HepG2 (cell line): ENCODE measurements at regions not wholly inside any gene's neighbourhood (a gene's known extent, or its start where the extent isn't known, plus 50 kb on each side); places are given as distances from the start of the nearest gene placed in this dataset.

Source experiments
- ATAC-seq: fragments of 200-7000 bp; cut with Tn5 transposase; 3 replicates; pipeline ENCODE4 v1.9.1; 2020; ENCODE audit warnings: mild to moderate bottlenecking, moderate library complexity
- BruUV-seq: library from RNA; stranded (reverse); fragments of 400-500 nt; replicated peaks from 2 replicates; lab custom pipeline; 2021; lab: Mats Ljungman, UMichigan
- CTCF ChIA-PET: fragments of 300-600 bp; formaldehyde crosslinking; extraction: SDS; loops from one replicate; lab custom pipeline; 2021; ENCODE audit warnings: low total read pairs, inconsistent platforms, low intra/inter-chr PET ratio; lab: Yijun Ruan, JAX
- POLR2A ChIA-PET: fragments of 350-600 bp; sonication (Branson Sonifier 250); formaldehyde crosslinking; loops from one replicate; lab custom pipeline; 2020; ENCODE audit warnings: antibody characterized with exemption, inconsistent platforms; lab: Yijun Ruan, JAX
- DNase-seq: peaks from one replicate; pipeline ENCODE4 v3.0.0-alpha.2; 2015; ENCODE audit warnings: low spot score
- FAIRE-seq: peaks from 3 replicates; lab custom pipeline; 2011; peaks lifted over from hg19 to GRCh38; lab: Jason Lieb, UNC
- H2AFZ ChIP-seq: one replicate; pipeline ENCODE4 v1.6.1; 2011; ENCODE audit warnings: low read length, inconsistent platforms
- H3K27ac ChIP-seq: fragments of 300-600 bp; 3 replicates; pipeline ENCODE4 v1.8.0; 2011; ENCODE audit warnings: mixed run types, mild to moderate bottlenecking, mixed read lengths, low read length, inconsistent platforms; ENCODE audit not compliant: insufficient read depth; ENCODE audit errors: extremely low read length
- H3K27me3 ChIP-seq, 2 experiments: fragments of 200-600 bp in 1 of 2; 2 replicates in 1 of 2; 3 replicates in 1 of 2; pipeline versions ENCODE4 v1.6.0 to v1.8.0; 2011; ENCODE audit warnings: low read length in 2 of 2, mild to moderate bottlenecking in 2 of 2, moderate library complexity in 2 of 2, inconsistent platforms in 1 of 2; ENCODE audit not compliant: insufficient read depth in 2 of 2, control insufficient read depth in 1 of 2
- H3K36me3 ChIP-seq, 2 experiments: fragments of 200-600 bp in 1 of 2; replicated peaks in 1 of 2; 2 replicates in 1 of 2; 3 replicates in 1 of 2; pipeline versions ENCODE4 v1.5.1 to v1.8.0; 2011; ENCODE audit warnings: low read length in 2 of 2, inconsistent platforms in 1 of 2; ENCODE audit not compliant: insufficient read depth in 2 of 2, control insufficient read depth in 1 of 2
- H3K4me1 ChIP-seq: 2 replicates; pipeline ENCODE4 v1.5.1; 2012; ENCODE audit warnings: low read length, inconsistent platforms; ENCODE audit not compliant: insufficient read depth
- H3K4me2 ChIP-seq: 2 replicates; pipeline ENCODE4 v1.6.0; 2011; ENCODE audit warnings: low read depth, low read length, inconsistent platforms
- H3K4me3 ChIP-seq, 3 experiments: fragments of 200-600 bp in 1 of 3; sonication (generic), shearing (Covaris generic) in 1 of 3; replicated peaks in 1 of 3; 2 replicates each; pipeline ENCODE4 v1.5.1; 2011 to 2016; ENCODE audit warnings: low read length in 3 of 3, inconsistent platforms in 2 of 3, low read depth in 2 of 3, mild to moderate bottlenecking in 2 of 3, control low read depth in 1 of 3, mixed read lengths in 1 of 3; ENCODE audit not compliant: insufficient read depth in 1 of 3
- H3K79me2 ChIP-seq: one replicate; pipeline ENCODE4 v1.6.1; 2011; ENCODE audit warnings: low read length, inconsistent platforms; ENCODE audit not compliant: insufficient read depth
- H3K9ac ChIP-seq: 2 replicates; pipeline ENCODE4 v1.6.0; 2011; ENCODE audit warnings: mild to moderate bottlenecking, low read depth, low read length, inconsistent platforms; ENCODE audit not compliant: insufficient read depth
- H3K9me3 ChIP-seq: 2 replicates; pipeline ENCODE4 v1.5.1; 2012; ENCODE audit warnings: mild to moderate bottlenecking, low read length
- H4K20me1 ChIP-seq: 2 replicates; pipeline ENCODE4 v1.6.0; 2011; ENCODE audit warnings: inconsistent platforms, mild to moderate bottlenecking, low read length, moderate library complexity; ENCODE audit not compliant: insufficient read depth
- BRCA1 ChIP-seq: sonication (generic); formaldehyde crosslinking; IDR thresholded peaks from 2 replicates; pipeline ENCODE4 v1.4.0; 2020; ENCODE audit warnings: missing genetic modification reagents
- HNRNPUL1 ChIP-seq: fragments of 200-400 bp; formaldehyde crosslinking; IDR thresholded peaks from 2 replicates; pipeline ENCODE4 v1.6.1; 2017; ENCODE audit warnings: low read depth, mild to moderate bottlenecking, low read length, moderate library complexity
- SAP130 ChIP-seq: IDR thresholded peaks from 2 replicates; pipeline ENCODE4 v1.6.1; 2016; ENCODE audit warnings: low read depth
- ZC3H13 ChIP-seq: sonication (generic); formaldehyde crosslinking; IDR thresholded peaks from 2 replicates; pipeline ENCODE4 v1.8.1; 2023; ENCODE audit warnings: mild to moderate bottlenecking, missing genetic modification reagents, moderate library complexity
- ZNF501 ChIP-seq: sonication (generic); formaldehyde crosslinking; IDR thresholded peaks from 2 replicates; pipeline ENCODE4 v1.5.1; 2020; ENCODE audit warnings: mild to moderate bottlenecking, moderate library complexity, missing genetic modification reagents
- ZNF713 ChIP-seq: sonication (generic); formaldehyde crosslinking; IDR thresholded peaks from 2 replicates; pipeline ENCODE4 v1.4.0; 2020; ENCODE audit warnings: mild to moderate bottlenecking, missing genetic modification reagents
- WGBS: methylation state at CpG from one replicate; pipeline ENCODE4 v1.1.6; 2017; ENCODE audit warnings: low lambda C conversion rate; 5-methylcytosine and 5-hydroxymethylcytosine counted together
- in situ Hi-C: cut with HindIII; loops from 2 replicates; pipeline ENCODE4 v1.10.0; 2017; ENCODE audit warnings: low pct_unique_long_range_greater_than_20kb; ENCODE audit not compliant: extremely low pct_ligation_motif_present
- intact Hi-C: fragments of 100-400 bp; cut with micrococcal nuclease; formaldehyde crosslinking; loops from one replicate; pipeline ENCODE4 v1.10.0; 2022; ENCODE audit not compliant: unreplicated experiment

DNA sequence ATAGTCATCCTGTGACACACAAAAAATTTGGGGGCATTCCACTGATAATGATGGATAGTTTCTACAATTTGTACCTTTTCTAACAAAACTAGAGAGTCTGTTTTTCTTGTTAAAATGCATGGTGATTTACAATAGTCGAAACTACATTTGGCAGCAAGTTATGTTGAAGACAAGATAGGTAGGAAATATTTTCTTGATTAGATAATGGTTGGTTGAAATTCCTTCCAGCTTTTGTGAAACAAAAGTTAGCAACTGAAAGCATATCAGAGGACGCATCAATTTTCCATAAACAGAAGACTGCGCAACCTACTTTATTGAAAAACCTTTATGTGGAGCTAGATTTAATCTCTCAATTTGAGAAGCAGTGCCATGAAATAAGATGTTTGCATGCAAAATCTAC is 155.8 kb upstream of the GLI3 start:
- ChIA-PET CTCF (no interaction called here), POLR2A (no interaction called here)
- Histone ChIP-seq H3K27ac (no peak overlapping the region), H3K79me2 (no peaks in the 10 kb centered on the region), H3K4me3 (no peak overlapping the region), H3K9ac (no peak overlapping the region), H3K4me2 (no peak overlapping the region), H3K36me3 (no peaks in the 10 kb centered on the region), H4K20me1 (no peaks in the 10 kb centered on the region), H3K9me3 (no peaks in the 10 kb centered on the region), H2AFZ (no peak overlapping the region), H3K4me1 (no peaks in the 10 kb centered on the region), H3K27me3 (no peaks in the 10 kb centered on the region; a peak in 1 of 5 replicates)
- in situ Hi-C loops = no loop called here
- FAIRE-seq (no peak), ATAC-seq (no peak), DNase-seq (no peak)
- intact Hi-C loops = no loop called here
- TF ChIP-seq HNRNPUL1 (no peak), SAP130 (CRISPR knock-in tag) (no peak), ZC3H13 (CRISPR knock-in tag) (no peak), ZNF501 (no peak), BRCA1 (CRISPR knock-in tag) (no peak)
- no TSS peak for BruUV-seq
- WGBS = 53% methylated on average over 3 of the region's 3 CpGs

DNA sequence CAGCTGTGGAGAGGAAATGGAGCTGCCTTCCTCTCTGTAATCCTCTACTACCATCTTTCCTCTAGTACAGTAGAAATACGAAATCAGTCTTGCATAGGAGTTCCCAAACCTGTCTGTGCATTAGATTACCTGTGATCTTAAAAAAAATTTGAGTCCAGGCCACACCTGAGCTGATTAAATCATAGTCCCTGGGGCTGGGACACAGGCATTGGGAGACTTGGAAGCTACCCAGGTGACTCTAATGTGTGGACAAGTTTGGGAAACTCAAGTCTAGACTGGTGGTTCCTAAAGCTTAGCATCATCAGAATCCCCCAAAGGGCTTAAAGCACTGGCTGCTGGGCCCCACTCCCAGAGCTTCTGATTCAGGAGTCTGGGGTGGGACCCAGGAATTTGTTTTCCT is 152.7 kb upstream of the GLI3 start:
- no peaks in the 10 kb centered on the region for H3K36me3 ChIP-seq
- POLR2A ChIA-PET = no interaction called here
- H3K4me3 ChIP-seq = no peak overlapping the region
- in situ Hi-C loops = no loop called here
- DNase-seq = no peak
- H2AFZ ChIP-seq = no peak overlapping the region
- no peak overlapping the region for H3K27ac ChIP-seq
- WGBS = 0% methylated on average over 1 of the region's 1 CpG
- H3K4me2 ChIP-seq = no peak overlapping the region
- H4K20me1 ChIP-seq = no peaks in the 10 kb centered on the region
- H3K27me3 ChIP-seq = no peaks in the 10 kb centered on the region; a peak in 1 of 5 replicates
- no peak for FAIRE-seq
- ATAC-seq = no peak
- H3K9ac ChIP-seq = no peak overlapping the region
- no peak for TF ChIP-seq ZNF713 (CRISPR knock-in tag)
- TF ChIP-seq, all 625 proteins: peak for 0
- no peaks in the 10 kb centered on the region for H3K79me2 ChIP-seq
- intact Hi-C loops = no loop called here
- BruUV-seq = no TSS peak
- no peaks in the 10 kb centered on the region for H3K9me3 ChIP-seq
- H3K4me1 ChIP-seq = no peaks in the 10 kb centered on the region
- CTCF ChIA-PET = no interaction called here
